GM23338 (cell line): ENCODE measurements at regions not wholly inside any gene's neighbourhood (a gene's known extent, or its start where the extent isn't known, plus 50 kb on each side); places are given as distances from the start of the nearest gene placed in this dataset.

Experiments used
- EZH2 ChIP-seq: fragments of 200-600 bp; sonication (generic); IDR thresholded peaks from one replicate; pipeline ENCODE4 v1.8.0; 2017; ENCODE audit warnings: antibody characterized with exemption, mild to moderate bottlenecking, low read depth; ENCODE audit not compliant: unreplicated experiment
- JUNB ChIP-seq: IDR thresholded peaks from one replicate; pipeline ENCODE4 v1.6.1; 2016; ENCODE audit warnings: antibody characterized with exemption; ENCODE audit not compliant: unreplicated experiment
- POLR2AphosphoS5 ChIP-seq: IDR thresholded peaks from 2 replicates; pipeline ENCODE4 v1.6.1; 2016; ENCODE audit warnings: antibody characterized with exemption, low read depth
- ZNF331 ChIP-seq: fragments of 250-450 bp; sonication (Bioruptor Pico); IDR thresholded peaks from 2 replicates; pipeline ENCODE4 v1.5.0; 2020; ENCODE audit warnings: low read depth, mild to moderate bottlenecking, moderate library complexity
- ZNF462 ChIP-seq: fragments of 250-450 bp; sonication (Bioruptor Pico); IDR thresholded peaks from 2 replicates; pipeline ENCODE4 v1.5.0; 2020; ENCODE audit warnings: mild to moderate bottlenecking, moderate library complexity
- TF ChIP-seq, protein P1 (sequence below), 2 experiments: fragments of 200-600 bp in 1 of 2; sonication (generic) in 1 of 2; conservative IDR thresholded peaks; 2 replicates each; pipeline versions ENCODE4 v1.5.1 to v1.6.1; 2016 to 2017; ENCODE audit warnings: antibody characterized with exemption in 2 of 2, low read depth in 2 of 2, mild to moderate bottlenecking in 2 of 2, moderate library complexity in 1 of 2

- TF ChIP-seq, protein P1, sequence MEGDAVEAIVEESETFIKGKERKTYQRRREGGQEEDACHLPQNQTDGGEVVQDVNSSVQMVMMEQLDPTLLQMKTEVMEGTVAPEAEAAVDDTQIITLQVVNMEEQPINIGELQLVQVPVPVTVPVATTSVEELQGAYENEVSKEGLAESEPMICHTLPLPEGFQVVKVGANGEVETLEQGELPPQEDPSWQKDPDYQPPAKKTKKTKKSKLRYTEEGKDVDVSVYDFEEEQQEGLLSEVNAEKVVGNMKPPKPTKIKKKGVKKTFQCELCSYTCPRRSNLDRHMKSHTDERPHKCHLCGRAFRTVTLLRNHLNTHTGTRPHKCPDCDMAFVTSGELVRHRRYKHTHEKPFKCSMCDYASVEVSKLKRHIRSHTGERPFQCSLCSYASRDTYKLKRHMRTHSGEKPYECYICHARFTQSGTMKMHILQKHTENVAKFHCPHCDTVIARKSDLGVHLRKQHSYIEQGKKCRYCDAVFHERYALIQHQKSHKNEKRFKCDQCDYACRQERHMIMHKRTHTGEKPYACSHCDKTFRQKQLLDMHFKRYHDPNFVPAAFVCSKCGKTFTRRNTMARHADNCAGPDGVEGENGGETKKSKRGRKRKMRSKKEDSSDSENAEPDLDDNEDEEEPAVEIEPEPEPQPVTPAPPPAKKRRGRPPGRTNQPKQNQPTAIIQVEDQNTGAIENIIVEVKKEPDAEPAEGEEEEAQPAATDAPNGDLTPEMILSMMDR (conservative IDR thresholded peaks at IDR 0.05; ENCODE audit: low read depth in 2 of 2): no peak
- no peak for TF ChIP-seq ZNF462 (CRISPR knock-in tag)
- no peak for TF ChIP-seq JUNB
- TF ChIP-seq ZNF331 (CRISPR knock-in tag): no peak
- no peak for TF ChIP-seq EZH2
- TF ChIP-seq POLR2AphosphoS5: no peak
Measured at GRCh38 chr2:16396986-16397385, 268.6 kb downstream of the CYRIA start.
